Prostate gland (tissue), 2 donors: ENCODE measurements at regions not wholly inside any gene's neighbourhood (a gene's known extent, or its start where the extent isn't known, plus 50 kb on each side); places are given as distances from the start of the nearest gene placed in this dataset.

Experiments
- CTCF ChIP-seq, 4 experiments: fragments of 200-600 bp in 2 of 4; fragments of 450-650 bp in 2 of 4; sonication (generic) in 2 of 4; IDR thresholded peaks; 1 replicate in 3 of 4; 2 replicates in 1 of 4; pipeline ENCODE4 v1.5.1; 2016 to 2019; ENCODE audit warnings: antibody characterized with exemption in 4 of 4, mild to moderate bottlenecking in 2 of 4, moderate library complexity in 2 of 4
- POLR2AphosphoS5 ChIP-seq: sonication (generic); formaldehyde crosslinking; IDR thresholded peaks from one replicate; pipeline ENCODE4 v1.6.1; 2017; ENCODE audit warnings: antibody characterized with exemption

GRCh38 chr14:34325493-34325892, 136.5 kb downstream of the SPTSSA start:
- TF ChIP-seq CTCF (IDR thresholded peaks at IDR 0.05): no peak
- no peak for TF ChIP-seq POLR2AphosphoS5
